Anterior cingulate cortex (tissue), 58 donors: ENCODE measurements at regions not wholly inside any gene's neighbourhood (a gene's known extent, or its start where the extent isn't known, plus 50 kb on each side); places are given as distances from the start of the nearest gene placed in this dataset.
A peak's percentile ranks its signal among the peaks of the same experiment; 100 is the strongest.
"Not testable (repeated sequence)": the region's sequence is repeated elsewhere in the genome, so short reads cannot be mapped to it uniquely, and the experiment has no call there.

Source experiments
- DNase-seq, 58 donors: peaks; one replicate each; lab custom pipeline; 2025; lab: John Stamatoyannopoulos, UW

DNA sequence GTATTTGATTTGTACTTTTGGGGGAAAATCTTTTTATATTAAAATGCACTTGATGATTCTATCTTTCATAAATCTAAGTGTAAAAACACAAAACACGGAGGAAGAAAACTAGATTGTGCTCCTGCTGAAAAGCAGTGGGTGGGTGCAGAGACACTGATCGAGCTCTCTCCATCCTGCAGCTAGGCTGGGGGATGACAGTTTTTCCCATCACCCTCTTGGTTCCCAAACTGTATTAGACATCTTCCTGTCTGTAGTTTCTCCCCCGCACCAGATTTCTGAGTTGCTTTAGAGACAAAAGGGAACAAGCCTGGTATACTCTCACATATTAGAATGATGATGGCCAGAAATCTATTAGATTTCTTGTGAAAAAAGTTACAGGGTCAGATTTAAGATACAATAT is 99.6 kb downstream of the FAM114A2 start:
- peak in 13 of 58 donors; percentile 2 to 33 (median 13) for DNase-seq

DNA sequence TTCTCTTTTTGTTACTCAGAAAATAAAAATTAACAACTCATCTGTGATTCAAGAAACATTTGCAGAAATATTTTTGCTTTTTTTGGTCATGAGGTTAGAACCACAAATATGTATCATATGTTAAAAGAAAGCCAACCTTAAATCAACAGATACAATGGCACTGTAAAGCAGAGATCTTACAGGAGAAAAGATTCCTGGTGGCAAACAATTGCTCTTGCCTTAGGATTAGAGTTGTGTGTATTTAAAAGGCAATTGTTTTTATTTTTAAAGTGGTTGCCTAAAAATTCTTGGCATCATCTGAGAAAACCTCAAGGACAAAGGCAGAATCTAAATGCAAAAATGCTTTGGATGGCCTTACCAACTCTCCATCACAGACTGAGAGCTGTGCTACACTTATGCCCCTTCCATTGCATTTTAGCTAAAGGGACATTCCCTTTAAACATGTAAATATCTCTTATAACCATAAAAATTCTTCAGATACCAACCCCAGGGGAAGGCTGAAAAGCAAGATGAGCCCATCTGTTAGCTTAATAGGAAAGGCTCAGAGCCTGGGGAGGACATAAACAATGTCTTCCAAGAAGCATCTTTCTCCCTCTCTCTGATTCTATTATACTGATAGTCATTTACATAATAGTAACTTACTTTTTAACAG is 100.4 kb downstream of the FAM114A2 start:
- no peak for DNase-seq

DNA sequence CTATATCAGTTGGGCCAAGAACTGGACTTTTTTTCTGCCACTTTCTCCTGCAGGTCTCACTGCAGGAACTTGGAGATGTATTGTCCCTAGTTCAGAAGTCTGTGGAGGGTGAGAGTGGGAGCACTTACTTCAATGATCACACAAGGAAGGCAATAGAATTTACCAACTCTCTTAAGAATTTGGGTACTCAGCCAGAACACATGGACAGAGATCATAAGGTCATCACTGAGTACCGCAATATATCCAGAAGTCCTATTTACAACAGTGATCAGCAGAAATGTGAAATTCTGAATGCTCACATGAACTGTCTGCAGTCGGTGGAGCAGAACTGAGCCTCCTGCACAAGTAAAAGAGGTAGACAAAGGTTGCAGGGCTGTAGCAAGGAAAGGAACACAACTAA is 101.0 kb downstream of the FAM114A2 start:
- DNase-seq, result no peak

DNA sequence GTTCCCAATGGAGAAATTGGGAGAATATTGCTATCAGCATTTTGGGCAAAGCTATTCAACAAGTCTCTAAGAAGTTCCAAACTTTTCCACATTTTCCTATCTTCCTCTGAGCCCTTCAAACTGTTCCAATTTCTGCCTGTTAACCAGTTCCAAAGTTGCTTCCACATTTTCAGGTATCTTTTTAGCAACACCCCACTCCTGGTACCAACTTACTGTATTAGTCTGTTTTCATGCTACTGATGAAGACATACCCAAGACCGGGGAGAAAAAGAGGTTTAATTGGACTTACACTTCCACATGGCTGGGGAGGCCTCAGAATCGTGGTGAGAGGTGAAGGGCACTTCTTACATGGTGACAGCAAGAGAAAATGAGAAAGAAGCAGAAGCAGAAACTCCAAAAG is 103.6 kb downstream of the FAM114A2 start:
- not testable (repeated sequence) for DNase-seq

DNA sequence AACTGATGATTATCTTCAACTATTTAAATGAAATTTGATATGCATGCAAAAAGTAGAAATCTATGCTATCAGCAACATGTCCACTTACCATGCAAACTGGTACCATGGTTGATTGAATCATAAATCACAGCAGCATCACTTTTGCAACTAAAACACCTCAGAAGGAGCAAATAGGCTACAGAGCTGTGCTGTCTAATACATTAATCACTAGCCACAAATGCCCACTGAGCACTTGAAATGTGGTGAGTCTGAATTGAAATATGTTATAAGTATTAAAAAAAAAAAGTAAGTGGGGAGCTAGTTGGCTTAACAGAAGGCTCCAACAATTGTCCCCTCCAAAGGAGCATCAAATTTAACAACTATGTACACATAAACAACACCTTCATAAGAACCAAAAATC is 112.5 kb downstream of the FAM114A2 start:
- no peak for DNase-seq

DNA sequence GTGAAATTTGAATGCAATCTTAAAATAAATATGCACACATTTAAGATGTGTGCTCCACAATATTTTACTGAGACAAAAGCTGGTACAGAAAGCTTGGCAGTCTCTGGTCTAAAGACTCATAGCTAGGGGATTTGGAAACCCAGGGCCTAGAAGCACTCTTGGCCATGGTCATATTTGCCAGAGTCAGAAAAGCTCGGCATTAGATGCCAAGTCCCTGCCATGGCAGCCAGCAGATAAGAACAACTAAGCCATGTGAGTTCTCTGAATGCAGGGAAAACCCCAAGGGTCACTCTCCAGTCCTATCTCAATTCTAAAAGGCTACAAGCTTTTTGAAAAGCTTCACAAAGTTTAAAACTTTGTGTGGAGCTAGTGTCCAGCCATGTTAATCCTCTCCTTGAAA is 119.5 kb downstream of the FAM114A2 start:
- DNase-seq, result no peak

DNA sequence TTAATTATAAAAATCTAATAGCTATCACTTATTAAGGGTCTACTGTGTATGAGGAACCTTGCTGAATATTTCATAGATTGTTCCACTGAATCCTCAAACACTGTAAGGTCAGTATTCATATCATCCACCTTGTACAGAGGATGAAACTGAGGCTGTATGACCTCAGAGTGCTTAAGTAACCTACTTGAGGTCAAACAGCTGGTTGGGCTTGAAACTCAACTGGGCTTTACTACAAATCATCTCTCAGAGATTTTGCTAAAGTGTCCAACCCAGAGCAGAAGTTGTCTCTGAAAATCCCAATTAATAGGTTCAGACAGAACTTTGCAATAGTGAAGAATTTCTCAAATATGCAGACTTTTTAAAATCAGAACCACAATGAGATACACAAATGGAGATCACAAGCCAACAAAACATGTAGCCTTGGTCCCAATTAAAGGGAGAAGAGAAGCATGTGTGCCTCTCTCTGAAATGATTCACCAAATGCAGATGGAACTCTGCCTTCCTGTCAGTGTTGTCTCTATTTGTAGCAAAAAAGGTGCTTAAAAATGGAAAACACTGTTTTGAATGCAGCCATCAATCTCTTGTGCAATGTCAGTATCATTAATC is 131.4 kb downstream of the FAM114A2 start:
- no peak for DNase-seq

DNA sequence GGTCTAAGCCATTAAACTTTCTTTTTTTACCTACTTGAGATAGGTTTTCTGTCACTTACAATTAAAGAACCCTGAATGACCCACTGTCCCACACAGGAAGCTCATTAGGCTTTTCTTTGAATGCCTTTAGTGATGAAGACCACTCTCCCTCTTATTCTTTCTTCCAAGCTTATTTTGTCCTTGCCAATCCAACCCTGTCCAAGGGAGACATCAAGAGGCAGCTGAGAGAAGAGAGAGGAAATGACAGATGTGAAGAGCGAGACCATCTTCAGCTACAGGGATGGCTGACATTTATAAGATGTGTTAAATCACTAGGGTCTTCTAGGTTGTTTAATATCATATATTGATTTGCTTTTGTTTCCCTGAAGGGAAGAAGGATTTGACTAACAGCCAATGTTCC is 133.5 kb downstream of the FAM114A2 start:
- DNase-seq, result no peak

DNA sequence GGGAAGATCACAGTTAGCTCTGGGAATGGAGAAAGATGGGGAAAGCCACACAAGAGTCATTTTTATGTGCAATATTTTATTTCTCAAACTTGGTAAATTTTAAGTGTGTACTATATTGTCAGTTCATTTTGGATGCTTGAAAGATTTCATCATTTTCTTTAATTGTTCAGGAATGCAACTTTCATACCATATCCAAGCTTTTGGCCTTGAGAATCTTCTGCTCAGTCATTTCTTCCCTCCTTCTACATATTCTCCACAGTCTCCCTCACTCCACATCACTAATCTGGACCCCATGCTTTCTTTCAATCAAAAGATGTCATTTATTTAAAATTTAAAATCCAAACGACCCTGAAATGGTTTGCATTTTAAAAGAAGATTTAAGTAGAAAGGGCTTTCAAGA is 135.4 kb downstream of the FAM114A2 start:
- no peak for DNase-seq

DNA sequence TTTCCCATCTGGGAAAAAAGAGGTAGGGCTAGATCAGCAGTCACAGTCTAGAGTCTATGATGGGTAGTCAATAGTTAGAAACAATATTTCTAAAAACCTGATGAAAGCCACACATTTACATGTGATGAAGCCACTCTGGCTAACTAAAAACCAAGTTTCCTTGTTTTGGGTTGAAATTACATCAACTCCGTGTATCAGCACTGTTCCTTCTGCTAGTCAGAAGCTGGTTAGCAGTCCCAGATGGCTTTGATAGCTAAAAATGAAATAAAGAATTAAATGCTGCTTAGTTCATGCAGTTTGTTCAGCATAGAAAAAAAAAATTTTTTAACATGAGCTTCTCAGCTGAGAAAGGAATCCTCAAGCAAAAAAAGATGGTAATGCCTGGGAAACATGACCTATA is 136.7 kb downstream of the FAM114A2 start:
- DNase-seq, result no peak

DNA sequence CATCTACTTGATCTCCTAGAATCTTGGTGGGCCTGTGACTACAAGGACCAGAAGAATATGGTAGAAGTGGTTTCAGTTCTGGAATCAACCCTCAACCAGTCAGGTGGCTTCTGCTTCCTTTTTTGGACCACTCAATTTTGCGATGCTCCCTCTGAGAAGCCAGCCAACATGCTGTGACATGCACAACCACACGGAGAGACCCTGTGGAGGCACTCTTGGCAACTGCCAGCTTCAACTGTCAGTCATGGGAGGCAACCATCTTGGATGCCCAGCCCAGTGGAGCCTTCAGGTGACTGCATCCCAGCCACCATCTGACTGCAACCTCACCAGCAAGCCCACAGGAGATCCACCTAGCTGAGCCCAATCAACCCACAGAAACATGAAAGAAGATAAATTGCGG is 137.3 kb downstream of the FAM114A2 start:
- DNase-seq, result no peak

DNA sequence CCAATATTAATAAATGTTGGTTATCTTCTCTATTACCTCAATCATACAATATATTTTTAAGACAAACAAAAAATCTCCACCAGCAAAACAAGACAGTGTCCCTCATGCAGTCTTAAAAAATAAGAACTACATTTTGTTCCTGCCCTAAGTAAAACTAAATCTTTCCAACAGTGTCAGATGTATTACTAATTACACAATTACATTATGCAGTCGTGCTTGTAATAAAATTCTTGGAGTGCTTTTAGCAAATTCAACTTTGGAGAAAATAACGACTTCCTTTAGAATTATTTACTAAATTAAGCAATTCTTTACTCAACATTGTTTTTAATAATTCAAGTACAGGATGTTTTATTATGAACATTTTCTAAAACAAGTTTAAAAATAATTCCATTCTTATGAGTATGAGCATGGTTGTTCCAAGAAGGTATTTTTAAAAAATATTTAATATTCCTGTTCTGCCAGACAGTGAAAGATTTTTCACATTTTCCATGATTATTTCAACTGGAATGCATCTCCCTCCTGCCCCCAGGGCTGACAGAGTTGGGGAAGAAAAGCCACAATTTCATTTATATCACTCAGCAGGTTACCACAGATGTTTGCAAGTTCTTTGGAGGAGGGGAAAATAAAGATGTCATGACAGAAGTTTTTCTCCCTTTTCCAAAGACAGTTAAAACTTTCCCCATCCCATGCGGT is 137.9 kb downstream of the FAM114A2 start:
- no peak for DNase-seq

DNA sequence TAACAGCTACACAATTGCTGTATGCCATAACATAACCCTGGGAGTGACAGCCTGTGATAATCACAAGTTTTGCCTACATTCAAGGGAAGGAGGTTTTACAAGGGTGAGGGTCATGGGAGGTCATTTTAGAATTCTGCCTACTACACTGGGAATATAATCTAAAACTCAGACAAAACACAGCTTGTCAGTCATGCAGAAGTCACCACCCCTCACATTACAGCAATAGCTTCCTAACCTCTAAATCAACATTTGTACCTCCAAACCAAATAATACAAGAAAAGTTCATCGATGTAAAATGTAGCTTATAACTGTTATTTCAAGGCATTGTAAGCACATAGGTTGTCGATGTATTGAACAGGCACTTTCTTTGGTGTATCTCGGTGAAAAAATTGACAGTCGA is 139.0 kb downstream of the FAM114A2 start:
- no peak for DNase-seq

DNA sequence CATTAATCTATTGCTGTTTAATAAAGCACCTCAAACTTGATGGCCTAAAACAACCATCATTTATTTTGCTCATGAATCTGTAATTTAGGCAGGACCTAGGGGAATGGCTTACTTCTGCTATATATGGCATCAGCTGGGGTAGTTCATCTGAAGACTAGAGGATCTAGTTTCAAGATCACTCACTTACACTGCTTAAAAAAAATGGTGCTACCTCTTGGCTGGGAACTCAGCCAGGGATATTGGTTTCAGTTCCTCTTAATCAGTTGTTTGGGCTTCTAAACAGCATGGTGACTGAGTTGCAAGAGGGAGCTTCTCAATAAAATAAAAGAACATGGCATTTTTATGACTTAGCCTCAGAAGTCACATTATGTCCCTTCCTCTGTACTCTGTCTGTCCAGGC is 142.0 kb downstream of the FAM114A2 start:
- DNase-seq, result peak in 2 of 58 donors; percentile 5 to 25

DNA sequence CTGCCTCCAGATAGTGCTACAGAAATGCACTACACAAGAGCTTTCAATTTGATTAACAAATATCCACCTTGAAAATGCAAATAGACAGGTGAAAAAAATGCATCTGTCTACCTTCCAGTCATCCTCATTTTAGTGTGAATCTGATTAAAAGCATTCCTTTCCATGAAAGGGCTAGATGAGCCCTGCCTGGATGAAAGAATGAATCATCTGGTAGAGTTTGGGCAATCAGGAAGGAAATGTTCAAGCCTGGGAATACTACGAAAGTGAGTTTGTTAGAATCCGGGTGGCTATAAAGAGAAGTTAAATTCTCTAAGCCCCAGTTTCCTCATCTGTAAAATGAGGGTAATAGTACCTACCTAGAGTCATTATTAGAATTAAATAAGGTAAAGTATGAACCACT is 142.6 kb downstream of the FAM114A2 start:
- DNase-seq, result no peak

DNA sequence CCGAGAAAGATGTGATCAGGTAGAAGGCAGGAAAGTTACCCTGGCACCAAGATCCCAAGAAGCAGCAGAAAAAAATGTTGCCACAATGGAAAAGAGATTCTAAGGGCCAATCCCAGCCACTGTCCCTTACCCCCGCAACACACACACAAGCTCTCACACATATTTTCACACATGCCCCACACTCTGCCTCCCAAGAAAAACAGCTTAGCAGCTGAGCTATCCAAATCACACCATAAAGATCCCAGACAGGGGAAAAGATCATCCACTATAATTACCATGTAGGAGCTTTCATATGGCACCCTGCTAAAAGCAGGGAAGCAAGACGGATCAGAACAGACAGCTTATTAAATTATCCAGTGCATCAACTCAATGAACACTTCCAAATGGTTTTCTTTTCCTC is 143.4 kb downstream of the FAM114A2 start:
- DNase-seq, result no peak

DNA sequence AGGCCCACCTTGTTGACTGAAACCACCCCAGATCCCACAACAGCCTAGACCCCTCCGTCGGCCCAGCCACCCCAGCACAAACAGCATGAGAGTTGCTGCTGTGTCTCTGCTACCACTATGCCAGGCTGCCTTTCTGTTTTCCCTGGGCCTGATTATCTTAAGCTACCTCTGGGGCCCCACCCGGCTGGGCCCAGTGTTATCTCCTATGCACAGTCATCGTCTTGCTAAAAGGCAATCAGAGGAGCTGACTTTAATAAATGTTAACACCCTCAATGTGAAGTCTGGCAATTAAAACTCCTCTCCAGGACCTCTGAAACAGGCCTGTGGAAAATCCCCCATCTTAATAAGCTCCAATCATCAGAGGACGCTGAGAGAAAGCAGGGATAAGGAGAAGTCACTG is 144.9 kb downstream of the FAM114A2 start:
- no peak for DNase-seq

DNA sequence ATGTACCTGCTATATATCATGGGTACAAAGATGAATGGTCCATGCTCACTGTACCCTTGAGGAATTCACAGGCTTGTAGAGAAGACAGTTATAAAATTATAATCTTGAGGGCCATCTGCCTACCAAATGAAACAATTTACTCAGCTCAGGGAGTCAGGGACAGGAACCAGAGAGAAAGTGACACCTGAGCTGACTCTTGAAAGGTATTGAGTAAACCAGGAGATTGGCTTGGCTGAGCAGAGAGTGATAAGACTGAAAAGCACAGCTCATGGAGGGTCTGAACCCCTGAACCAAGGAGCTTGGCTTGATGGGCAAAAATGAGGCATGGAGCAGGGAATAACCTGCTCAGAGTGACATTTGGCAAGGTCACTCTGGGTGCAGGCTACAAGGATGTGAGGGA is 147.3 kb downstream of the FAM114A2 start:
- DNase-seq, result no peak

DNA sequence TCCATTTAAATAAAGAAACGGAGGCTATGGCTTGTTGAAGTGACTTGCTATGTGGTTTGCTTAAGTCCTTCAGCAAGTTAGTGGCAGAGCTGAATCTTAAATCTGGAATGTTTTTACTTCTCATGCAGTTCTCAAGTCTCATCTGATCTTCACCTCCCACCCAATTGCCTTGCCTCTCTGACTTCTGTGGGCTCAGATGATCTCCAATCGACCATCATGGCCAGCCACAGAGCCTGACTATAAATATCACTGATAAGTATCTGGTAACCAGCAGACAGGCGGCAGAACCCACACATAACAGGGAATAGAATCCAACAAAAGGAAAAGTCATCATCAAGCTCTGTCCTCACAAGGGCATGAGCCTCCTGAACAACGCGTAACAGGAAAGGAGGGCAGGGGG is 149.9 kb downstream of the FAM114A2 start:
- DNase-seq, result no peak

DNA sequence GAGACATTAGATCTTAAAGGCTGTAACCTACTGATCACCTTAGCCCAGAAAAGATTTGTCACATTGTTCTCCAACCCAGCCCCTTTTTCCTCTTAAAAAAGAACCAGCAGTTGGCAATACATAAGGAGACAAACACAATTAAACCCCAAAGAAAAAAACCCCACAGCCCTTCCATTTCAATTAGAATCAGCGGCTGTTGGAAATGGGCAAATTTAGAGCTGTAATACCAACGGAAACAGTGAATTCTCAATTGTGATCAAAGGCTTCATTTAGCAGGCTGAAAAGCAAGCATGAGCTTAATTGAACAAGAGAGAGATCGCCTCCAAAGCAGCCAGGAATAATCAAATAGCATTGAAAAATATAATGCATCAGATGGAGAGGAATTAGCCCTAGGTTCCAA is 153.6 kb downstream of the FAM114A2 start:
- peak in 3 of 58 donors; percentile 10 to 36 (median 21) for DNase-seq

DNA sequence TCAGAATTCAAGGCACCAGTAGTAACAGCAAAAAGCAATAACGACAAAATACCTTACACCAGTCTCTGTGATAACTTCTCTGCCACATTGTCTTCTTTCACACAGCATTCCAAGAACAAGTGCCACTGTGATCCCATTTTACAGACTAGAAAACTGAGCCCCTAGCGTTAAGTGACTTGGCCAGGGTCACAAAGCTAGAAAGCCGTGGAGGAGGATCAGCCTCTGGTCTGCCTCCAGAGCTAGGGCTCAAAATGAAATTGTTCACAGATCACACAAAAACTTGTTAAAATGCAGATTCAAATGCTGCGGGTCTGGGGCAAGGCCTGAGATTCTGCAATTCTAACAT is 154.1 kb downstream of the FAM114A2 start:
- DNase-seq, result no peak
